KMS-11 (cell line): ENCODE measurements at regions not wholly inside any gene's neighbourhood (a gene's known extent, or its start where the extent isn't known, plus 50 kb on each side); places are given as distances from the start of the nearest gene placed in this dataset.
"Not testable (repeated sequence)": the region's sequence is repeated elsewhere in the genome, so short reads cannot be mapped to it uniquely, and the experiment has no call there.

Experiments
- H2AFZ ChIP-seq: fragments of 200-600 bp; sonication (generic); 2 replicates; pipeline ENCODE4 v1.6.1; 2016; ENCODE audit warnings: antibody characterized with exemption, mixed run types, low read depth
- H3K27ac ChIP-seq: fragments of 200-600 bp; sonication (generic); 2 replicates; pipeline ENCODE4 v1.6.1; 2016; ENCODE audit warnings: mild to moderate bottlenecking, mixed run types
- H3K27me3 ChIP-seq: fragments of 200-600 bp; sonication (generic); 2 replicates; pipeline ENCODE4 v1.6.1; 2017; ENCODE audit warnings: mild to moderate bottlenecking, low read depth, mixed run types, moderate library complexity; ENCODE audit not compliant: insufficient read depth
- H3K36me3 ChIP-seq: fragments of 200-600 bp; sonication (generic); 2 replicates; pipeline ENCODE4 v1.6.1; 2017; ENCODE audit warnings: mild to moderate bottlenecking, mixed run types; ENCODE audit not compliant: insufficient read depth
- H3K4me1 ChIP-seq: fragments of 200-600 bp; sonication (generic); 2 replicates; pipeline ENCODE4 v1.6.1; 2016; ENCODE audit warnings: mild to moderate bottlenecking, low read depth, mixed run types; ENCODE audit not compliant: poor library complexity, severe bottlenecking
- H3K4me2 ChIP-seq: fragments of 200-600 bp; sonication (generic); 2 replicates; pipeline ENCODE4 v1.7.0; 2016; ENCODE audit warnings: mild to moderate bottlenecking, mixed run types
- H3K4me3 ChIP-seq: fragments of 200-600 bp; sonication (generic); IDR thresholded peaks from 2 replicates; pipeline ENCODE4 v1.6.1; 2017; ENCODE audit warnings: low read depth, low read length, mixed read lengths; ENCODE audit not compliant: insufficient read depth
- H3K79me2 ChIP-seq: fragments of 200-600 bp; sonication (generic); 2 replicates; pipeline ENCODE4 v1.6.1; 2016; ENCODE audit warnings: low read depth, mixed run types; ENCODE audit not compliant: insufficient read depth
- H3K9ac ChIP-seq: fragments of 200-600 bp; sonication (generic); 2 replicates; pipeline ENCODE4 v1.6.1; 2016; ENCODE audit warnings: mild to moderate bottlenecking, mixed run types
- H4K20me1 ChIP-seq: fragments of 200-600 bp; sonication (generic); 2 replicates; pipeline ENCODE4 v1.6.1; 2016; ENCODE audit warnings: mild to moderate bottlenecking, mixed run types; ENCODE audit not compliant: insufficient read depth
- TF ChIP-seq, protein P1 (sequence below): fragments of 200-600 bp; sonication (generic); conservative IDR thresholded peaks from 2 replicates; pipeline ENCODE4 v1.6.1; 2017; ENCODE audit warnings: low read depth, mild to moderate bottlenecking, antibody characterized with exemption, low read length, moderate library complexity, mixed read lengths

DNA sequence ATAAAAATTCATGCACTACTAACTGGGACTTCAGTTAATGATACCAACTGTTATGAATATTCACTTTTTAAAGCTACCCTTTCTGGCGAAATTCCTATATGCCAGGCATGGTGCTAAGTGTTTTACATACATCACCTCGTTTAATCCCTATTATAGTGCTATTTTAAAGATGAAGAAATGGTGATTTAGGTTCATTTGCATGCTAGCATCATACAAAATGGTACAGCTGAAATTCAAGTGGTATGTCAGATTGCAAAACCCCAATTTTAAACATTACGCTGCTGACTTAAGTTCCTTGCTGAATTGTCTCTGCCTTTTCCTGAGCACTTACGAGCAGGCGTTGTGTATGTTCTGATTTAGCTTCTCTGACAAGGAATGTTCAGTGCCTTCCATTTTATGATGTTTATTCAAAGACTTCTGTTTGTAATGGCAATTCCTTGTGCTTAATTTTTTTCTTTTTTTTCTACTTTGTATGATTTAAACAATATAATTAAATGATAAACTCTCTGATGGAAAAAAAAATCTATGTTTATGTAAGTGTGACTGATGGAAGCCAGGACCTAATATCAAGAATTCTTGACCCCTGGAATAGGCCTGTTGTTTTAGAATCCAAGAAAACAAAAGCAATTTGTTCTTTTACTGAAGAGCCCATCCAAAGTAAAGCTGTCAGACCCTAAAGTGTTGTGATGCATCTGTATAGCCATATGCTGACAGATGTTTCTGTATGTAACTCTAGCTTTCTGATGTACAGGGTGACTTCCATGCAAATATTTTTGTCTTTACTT lies 148.1 kb downstream of the PCDH7 start:
- Histone ChIP-seq H4K20me1 (no peaks in the 10 kb centered on the region), H3K27ac (no peak overlapping the region), H2AFZ (no peak overlapping the region), H3K27me3 (no peaks in the 10 kb centered on the region), H3K4me3 (no peak overlapping the region), H3K4me2 (no peak overlapping the region), H3K36me3 (no peaks in the 10 kb centered on the region), H3K9ac (no peak overlapping the region), H3K79me2 (no peaks in the 10 kb centered on the region), H3K4me1 (no peaks in the 10 kb centered on the region)
- TF ChIP-seq, protein P1, sequence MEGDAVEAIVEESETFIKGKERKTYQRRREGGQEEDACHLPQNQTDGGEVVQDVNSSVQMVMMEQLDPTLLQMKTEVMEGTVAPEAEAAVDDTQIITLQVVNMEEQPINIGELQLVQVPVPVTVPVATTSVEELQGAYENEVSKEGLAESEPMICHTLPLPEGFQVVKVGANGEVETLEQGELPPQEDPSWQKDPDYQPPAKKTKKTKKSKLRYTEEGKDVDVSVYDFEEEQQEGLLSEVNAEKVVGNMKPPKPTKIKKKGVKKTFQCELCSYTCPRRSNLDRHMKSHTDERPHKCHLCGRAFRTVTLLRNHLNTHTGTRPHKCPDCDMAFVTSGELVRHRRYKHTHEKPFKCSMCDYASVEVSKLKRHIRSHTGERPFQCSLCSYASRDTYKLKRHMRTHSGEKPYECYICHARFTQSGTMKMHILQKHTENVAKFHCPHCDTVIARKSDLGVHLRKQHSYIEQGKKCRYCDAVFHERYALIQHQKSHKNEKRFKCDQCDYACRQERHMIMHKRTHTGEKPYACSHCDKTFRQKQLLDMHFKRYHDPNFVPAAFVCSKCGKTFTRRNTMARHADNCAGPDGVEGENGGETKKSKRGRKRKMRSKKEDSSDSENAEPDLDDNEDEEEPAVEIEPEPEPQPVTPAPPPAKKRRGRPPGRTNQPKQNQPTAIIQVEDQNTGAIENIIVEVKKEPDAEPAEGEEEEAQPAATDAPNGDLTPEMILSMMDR, result no peak

DNA sequence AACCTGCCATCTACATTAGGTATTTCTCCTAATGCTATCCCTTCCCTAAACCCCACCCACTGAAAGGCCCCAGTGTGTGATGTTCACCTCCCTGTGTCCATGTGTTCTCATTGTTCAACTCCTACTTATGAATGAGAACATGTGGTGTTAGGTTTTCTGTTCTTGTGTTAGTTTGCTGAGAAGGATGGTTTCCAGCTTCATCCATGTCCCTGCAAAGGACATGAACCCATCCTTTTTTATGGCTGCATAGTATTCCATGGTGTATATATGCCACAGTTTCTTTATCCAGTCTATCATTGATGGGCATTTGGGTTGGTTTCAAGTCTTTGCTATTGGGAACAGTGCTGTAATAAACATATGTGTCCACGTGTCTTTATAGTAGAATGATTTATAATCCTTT lies 149.2 kb downstream of the PCDH7 start:
- H3K27ac ChIP-seq, H3K79me2 ChIP-seq, H4K20me1 ChIP-seq, H3K4me1 ChIP-seq, H3K36me3 ChIP-seq, H3K4me3 ChIP-seq, H3K9ac ChIP-seq, H3K4me2 ChIP-seq, H3K27me3 ChIP-seq, H2AFZ ChIP-seq: not testable (repeated sequence)

DNA sequence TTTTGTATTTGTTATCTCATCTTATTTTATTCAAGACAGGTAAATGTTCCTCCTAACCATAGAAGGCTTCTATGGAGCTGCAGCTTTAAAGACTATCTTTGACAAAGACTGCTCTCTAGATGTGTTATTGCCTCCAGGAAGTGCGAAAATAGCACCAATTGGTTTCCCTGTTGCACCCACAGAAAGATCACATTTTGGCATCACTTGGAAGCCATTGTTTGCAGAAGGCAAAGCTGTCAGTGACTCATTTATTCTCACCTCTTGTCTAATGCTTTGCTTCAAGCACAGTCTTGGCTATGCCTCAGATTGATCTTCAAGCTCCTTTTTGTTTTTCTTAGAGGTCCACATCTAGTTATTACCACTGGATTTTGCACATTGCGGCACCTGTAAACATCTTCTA lies 150.3 kb downstream of the PCDH7 start:
- TF ChIP-seq, protein P1, result no peak
- Histone ChIP-seq H3K9ac (no peak overlapping the region), H3K36me3 (no peaks in the 10 kb centered on the region), H3K4me2 (no peak overlapping the region), H3K27ac (no peak overlapping the region), H3K4me3 (no peak overlapping the region), H3K27me3 (no peaks in the 10 kb centered on the region), H4K20me1 (no peaks in the 10 kb centered on the region), H3K79me2 (no peaks in the 10 kb centered on the region), H2AFZ (no peak overlapping the region), H3K4me1 (no peaks in the 10 kb centered on the region)

DNA sequence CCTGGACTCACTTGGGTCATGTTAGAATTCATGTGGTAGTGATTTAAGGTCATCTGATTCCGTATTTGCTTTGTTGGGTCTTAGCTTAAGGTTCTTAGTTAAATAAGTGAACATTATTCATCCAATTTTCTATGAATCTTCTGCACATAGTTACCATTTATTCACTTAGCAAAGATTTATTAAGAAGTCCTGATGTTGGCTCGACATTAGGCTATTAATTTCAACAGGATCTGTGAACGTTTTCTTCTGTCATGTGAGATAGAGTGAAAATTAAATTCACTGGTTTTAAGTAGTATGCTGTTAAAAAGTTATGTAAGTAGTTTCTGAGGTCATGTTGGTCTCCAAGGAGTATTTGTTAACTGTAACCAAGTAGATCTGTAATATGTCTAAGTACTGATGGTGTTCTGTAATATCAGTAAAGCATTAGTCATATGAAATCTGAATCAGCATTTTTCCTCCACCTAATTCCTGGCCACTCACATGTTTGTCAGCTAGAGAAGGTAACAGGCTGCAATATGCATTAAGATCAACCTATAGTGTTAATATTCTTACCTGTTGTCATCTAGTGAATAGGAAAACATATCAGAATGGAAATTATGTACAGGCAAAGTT lies 155.6 kb downstream of the PCDH7 start:
- Histone ChIP-seq H3K27me3 (no peaks in the 10 kb centered on the region), H3K4me2 (no peak overlapping the region), H3K27ac (no peak overlapping the region), H3K79me2 (no peaks in the 10 kb centered on the region), H3K9ac (no peak overlapping the region), H3K36me3 (no peaks in the 10 kb centered on the region), H2AFZ (no peak overlapping the region), H4K20me1 (no peaks in the 10 kb centered on the region), H3K4me3 (no peak overlapping the region), H3K4me1 (no peaks in the 10 kb centered on the region)
- TF ChIP-seq, protein P1, result no peak
